ENCODE measurements at regions not wholly inside any gene's neighbourhood (a gene's known extent, or its start where the extent isn't known, plus 50 kb on each side); places are given as distances from the start of the nearest gene placed in this dataset.

- CTCF ChIA-PET: no interaction called here
- H3K36me3 ChIP-seq (ENCODE audit: control insufficient read depth in 2 of 2, insufficient read depth in 1 of 2, low read length in 2 of 2): no peaks in the 10 kb centered on the region
- H3K4me3 ChIP-seq (ENCODE audit: low read depth, low read length): no peak overlapping the region
- POLR2A ChIA-PET: no interaction called here
- H3K4me1 ChIP-seq (ENCODE audit: control insufficient read depth, insufficient read depth, low read length): no peaks in the 10 kb centered on the region
- no peak overlapping the region for H3K27ac ChIP-seq (ENCODE audit: extremely low read depth, low read depth, low read length)
- TF ChIP-seq MEIS1 (CRISPR knock-in tag; IDR thresholded peaks at IDR 0.05; ENCODE audit: borderline replicate concordance): no peak
- TF ChIP-seq PRDM4 (tag by site-specific recombination; IDR thresholded peaks at IDR 0.05): no peak
- TF ChIP-seq ZFP69B (tag by site-specific recombination; IDR thresholded peaks at IDR 0.05): no peak
- no peak for TF ChIP-seq FEZF1 (tag by site-specific recombination; IDR thresholded peaks at IDR 0.05)
- H3K9me3 ChIP-seq (ENCODE audit: control insufficient read depth, insufficient read depth, low read depth, low read length): no peaks in the 10 kb centered on the region
These were observed 75.2 kb upstream of the SLC4A7 start for GRCh38 chr3:27559381-27559780.

GRCh38 chr3:27557411-27557810 lies 73.2 kb upstream of the SLC4A7 start:
- Histone ChIP-seq H3K9me3 (ENCODE audit: control insufficient read depth, insufficient read depth, low read depth, low read length) (no peaks in the 10 kb centered on the region), H3K27ac (ENCODE audit: extremely low read depth, low read depth, low read length) (no peak overlapping the region), H3K36me3 (ENCODE audit: control insufficient read depth in 2 of 2, insufficient read depth in 1 of 2, low read length in 2 of 2) (no peaks in the 10 kb centered on the region), H3K4me1 (ENCODE audit: control insufficient read depth, insufficient read depth, low read length) (no peaks in the 10 kb centered on the region), H3K4me3 (ENCODE audit: low read depth, low read length) (no peak overlapping the region)
- TF ChIP-seq ZNF366 (tag by site-specific recombination; conservative IDR thresholded peaks at IDR 0.05) (no peak), BCL11B (tag by site-specific recombination; IDR thresholded peaks at IDR 0.05; ENCODE audit: low read depth) (no peak), HOXA7 (CRISPR knock-in tag; IDR thresholded peaks at IDR 0.05; ENCODE audit: borderline replicate concordance) (no peak)
- CTCF ChIA-PET: no interaction called here
- POLR2A ChIA-PET: no interaction called here

- Histone ChIP-seq H3K9me3 (ENCODE audit: control insufficient read depth, insufficient read depth, low read depth, low read length) (no peaks in the 10 kb centered on the region), H3K27ac (ENCODE audit: extremely low read depth, low read depth, low read length) (no peak overlapping the region), H3K4me1 (ENCODE audit: control insufficient read depth, insufficient read depth, low read length) (no peaks in the 10 kb centered on the region), H3K4me3 (ENCODE audit: low read depth, low read length) (no peak overlapping the region), H3K36me3 (ENCODE audit: control insufficient read depth in 2 of 2, insufficient read depth in 1 of 2, low read length in 2 of 2) (no peaks in the 10 kb centered on the region)
- ChIA-PET POLR2A (no interaction called here), CTCF (interaction anchor here (0.6 kb wide), 1 partner anchor 103 kb away, joined by 3 read pairs; no protein-coding TSS in a partner anchor)
- TF ChIP-seq ZFHX2 (tag by site-specific recombination; conservative IDR thresholded peaks at IDR 0.05) (no peak), ZNF561 (tag by site-specific recombination; IDR thresholded peaks at IDR 0.05; ENCODE audit: borderline replicate concordance) (no peak), ZNF544 (tag by site-specific recombination; IDR thresholded peaks at IDR 0.05) (no peak), RBAK (tag by site-specific recombination; IDR thresholded peaks at IDR 0.05) (no peak), ZNF391 (tag by site-specific recombination; IDR thresholded peaks at IDR 0.05; ENCODE audit: borderline replicate concordance, low read depth) (no peak), KLF8 (tag by site-specific recombination; IDR thresholded peaks at IDR 0.05) (no peak), AEBP2 (tag by site-specific recombination; IDR thresholded peaks at IDR 0.05; ENCODE audit: borderline replicate concordance) (no peak), ZXDB (tag by site-specific recombination; IDR thresholded peaks at IDR 0.05) (no peak), ZNF362 (tag by site-specific recombination; IDR thresholded peaks at IDR 0.05) (no peak), ZNF324 (tag by site-specific recombination; IDR thresholded peaks at IDR 0.05) (no peak), ELK4 (IDR thresholded peaks at IDR 0.05; ENCODE audit: borderline replicate concordance, low read depth, low read length) (no peak), PRDM10 (tag by site-specific recombination; IDR thresholded peaks at IDR 0.05) (no peak), PRDM6 (tag by site-specific recombination; IDR thresholded peaks at IDR 0.05) (no peak), ZNF292 (tag by site-specific recombination; IDR thresholded peaks at IDR 0.05; ENCODE audit: borderline replicate concordance, low read depth) (no peak)
These were observed 72.7 kb upstream of the SLC4A7 start for GRCh38 chr3:27556887-27557286.

Measured in HEK293 (cell line).